ENCODE measurements at regions not wholly inside any gene's neighbourhood (a gene's known extent, or its start where the extent isn't known, plus 50 kb on each side); places are given as distances from the start of the nearest gene placed in this dataset.

DNA sequence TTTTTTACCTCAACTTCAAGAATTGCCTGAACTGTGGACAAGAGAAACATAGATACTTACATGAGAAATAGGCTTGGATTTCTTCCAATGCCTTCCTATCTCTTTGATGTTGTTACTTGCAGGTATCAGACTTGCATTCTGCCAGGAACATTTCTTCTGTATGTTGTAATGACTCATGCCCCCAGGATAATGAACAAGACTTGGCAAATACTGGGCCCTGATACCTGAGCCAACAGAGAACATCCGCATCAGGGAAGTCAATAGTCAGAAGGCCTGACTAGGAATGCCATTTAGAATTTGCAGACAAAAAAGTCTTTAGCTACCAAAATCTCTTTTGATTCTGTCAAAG, 273.7 kb upstream of the KIRREL3 start:
- no peaks in the 10 kb centered on the region for H3K4me1 ChIP-seq
- TF ChIP-seq, protein P1, sequence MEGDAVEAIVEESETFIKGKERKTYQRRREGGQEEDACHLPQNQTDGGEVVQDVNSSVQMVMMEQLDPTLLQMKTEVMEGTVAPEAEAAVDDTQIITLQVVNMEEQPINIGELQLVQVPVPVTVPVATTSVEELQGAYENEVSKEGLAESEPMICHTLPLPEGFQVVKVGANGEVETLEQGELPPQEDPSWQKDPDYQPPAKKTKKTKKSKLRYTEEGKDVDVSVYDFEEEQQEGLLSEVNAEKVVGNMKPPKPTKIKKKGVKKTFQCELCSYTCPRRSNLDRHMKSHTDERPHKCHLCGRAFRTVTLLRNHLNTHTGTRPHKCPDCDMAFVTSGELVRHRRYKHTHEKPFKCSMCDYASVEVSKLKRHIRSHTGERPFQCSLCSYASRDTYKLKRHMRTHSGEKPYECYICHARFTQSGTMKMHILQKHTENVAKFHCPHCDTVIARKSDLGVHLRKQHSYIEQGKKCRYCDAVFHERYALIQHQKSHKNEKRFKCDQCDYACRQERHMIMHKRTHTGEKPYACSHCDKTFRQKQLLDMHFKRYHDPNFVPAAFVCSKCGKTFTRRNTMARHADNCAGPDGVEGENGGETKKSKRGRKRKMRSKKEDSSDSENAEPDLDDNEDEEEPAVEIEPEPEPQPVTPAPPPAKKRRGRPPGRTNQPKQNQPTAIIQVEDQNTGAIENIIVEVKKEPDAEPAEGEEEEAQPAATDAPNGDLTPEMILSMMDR (IDR thresholded peaks at IDR 0.05): no peak
- no peaks in the 10 kb centered on the region for H3K36me3 ChIP-seq
- no peak overlapping the region for H3K4me3 ChIP-seq
- H3K9me3 ChIP-seq: no peaks in the 10 kb centered on the region
- ATAC-seq (peak in 2 of 4 donors; percentile 40 to 43), FAIRE-seq (no peak), DNase-seq (no peak)
- H3K27ac ChIP-seq: no peak overlapping the region
- intact Hi-C loops (cut with DNase I): no loop called here
- 52 to 63% methylated on average over 1 of the region's 1 CpG for WGBS, 2 donors
- H3K27me3 ChIP-seq: no peaks in the 10 kb centered on the region

DNA sequence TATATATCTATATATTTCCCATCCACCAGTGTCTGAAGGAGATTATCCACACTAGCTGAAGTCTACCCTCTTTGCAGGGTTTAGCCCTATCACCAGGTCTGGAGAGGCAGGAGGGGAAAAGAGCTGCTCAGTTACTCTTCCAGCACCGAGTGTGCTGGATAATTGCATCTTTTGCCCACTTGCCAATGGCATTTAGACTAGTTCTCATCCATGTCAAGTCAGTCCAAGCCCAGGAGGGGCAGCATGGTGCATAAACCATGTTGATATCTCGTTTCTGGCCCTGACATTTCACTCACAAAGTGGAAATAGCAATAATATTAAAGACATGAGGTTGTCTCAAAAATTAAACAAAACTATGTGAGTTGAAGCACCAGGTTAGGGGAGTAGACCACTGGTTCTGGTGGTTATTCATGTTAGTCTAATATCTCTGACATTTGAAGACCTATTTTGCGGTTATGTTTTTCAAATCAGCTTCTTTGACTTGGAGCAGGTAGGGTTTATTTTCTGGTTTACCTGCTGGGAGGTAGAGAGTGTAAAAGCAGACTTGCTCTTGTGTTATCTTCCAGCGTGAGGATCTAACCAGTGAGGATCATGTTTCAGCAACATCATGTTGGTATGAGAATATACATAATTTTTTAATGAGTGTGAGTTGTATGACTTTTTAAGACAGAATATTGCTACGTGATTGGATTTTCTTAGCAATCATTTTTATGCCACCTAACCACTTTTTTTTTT, 273.2 kb upstream of the KIRREL3 start:
- TF ChIP-seq, protein P1 (IDR thresholded peaks at IDR 0.05): no peak
- no peaks in the 10 kb centered on the region for H3K9me3 ChIP-seq
- ATAC-seq (no peak), FAIRE-seq (no peak), DNase-seq (no peak)
- no peaks in the 10 kb centered on the region for H3K36me3 ChIP-seq
- H3K27me3 ChIP-seq: no peaks in the 10 kb centered on the region
- intact Hi-C loops (cut with DNase I): no loop called here
- H3K4me3 ChIP-seq: no peak overlapping the region
- H3K4me1 ChIP-seq: no peaks in the 10 kb centered on the region
- 54 to 62% methylated on average over 5 of the region's 5 CpGs for WGBS, 2 donors
- no peak overlapping the region for H3K27ac ChIP-seq

DNA sequence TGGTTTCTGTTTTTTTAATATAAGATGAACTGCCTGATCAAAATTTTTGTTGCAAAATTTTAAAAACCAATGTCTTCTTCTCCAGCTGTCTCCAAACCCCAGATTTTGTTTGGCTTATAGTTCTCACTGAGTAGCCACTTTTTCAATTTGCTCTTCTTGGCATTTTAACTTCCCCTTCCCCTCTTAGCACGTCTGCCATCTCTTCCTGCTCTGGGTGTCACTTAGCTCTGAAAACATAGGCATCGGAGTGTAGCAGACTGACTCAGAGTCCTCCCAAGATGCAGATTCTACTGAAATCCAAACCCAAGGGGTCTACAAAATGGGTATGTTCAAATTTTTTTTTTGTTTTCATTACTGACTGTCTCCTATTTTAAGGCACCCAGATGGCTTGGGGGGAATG, 270.3 kb upstream of the KIRREL3 start:
- Histone ChIP-seq H3K36me3 (no peaks in the 10 kb centered on the region), H3K27ac (no peak overlapping the region), H3K27me3 (no peaks in the 10 kb centered on the region), H3K9me3 (no peaks in the 10 kb centered on the region), H3K4me1 (no peaks in the 10 kb centered on the region), H3K4me3 (no peak overlapping the region)
- ATAC-seq (no peak), DNase-seq (no peak), FAIRE-seq (no peak)
- TF ChIP-seq, protein P1 (IDR thresholded peaks at IDR 0.05): no peak
- WGBS, 2 donors: 53 to 74% methylated on average over 2 of the region's 2 CpGs
- intact Hi-C loops (cut with DNase I): no loop called here

DNA sequence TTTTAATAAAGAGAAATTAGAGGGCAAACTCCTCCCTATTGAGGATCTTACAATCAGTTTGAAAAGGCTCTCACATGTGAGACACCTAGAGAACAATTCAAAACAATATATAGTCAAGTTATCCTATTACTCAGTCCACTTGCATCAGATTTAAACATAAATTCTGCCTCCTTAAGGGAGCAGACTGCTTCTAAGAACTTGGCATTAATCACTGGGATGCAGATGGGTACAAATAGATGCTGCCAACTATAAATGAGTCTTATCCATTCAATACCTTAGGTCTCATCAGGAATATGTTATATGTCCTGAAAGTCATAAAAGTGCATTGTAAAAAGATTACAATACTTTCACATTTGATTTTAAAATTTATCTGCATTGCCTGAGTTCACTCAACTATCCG, 269.3 kb upstream of the KIRREL3 start:
- Histone ChIP-seq H3K27ac (no peak overlapping the region), H3K36me3 (no peaks in the 10 kb centered on the region), H3K4me1 (no peaks in the 10 kb centered on the region), H3K4me3 (no peak overlapping the region), H3K9me3 (no peaks in the 10 kb centered on the region), H3K27me3 (no peaks in the 10 kb centered on the region)
- no peak for FAIRE-seq
- 88 to 94% methylated on average over 1 of the region's 1 CpG for WGBS, 2 donors
- intact Hi-C loops (cut with DNase I): no loop called here
- TF ChIP-seq, protein P1 (IDR thresholded peaks at IDR 0.05): no peak
- no peak for DNase-seq
- no peak for ATAC-seq

DNA sequence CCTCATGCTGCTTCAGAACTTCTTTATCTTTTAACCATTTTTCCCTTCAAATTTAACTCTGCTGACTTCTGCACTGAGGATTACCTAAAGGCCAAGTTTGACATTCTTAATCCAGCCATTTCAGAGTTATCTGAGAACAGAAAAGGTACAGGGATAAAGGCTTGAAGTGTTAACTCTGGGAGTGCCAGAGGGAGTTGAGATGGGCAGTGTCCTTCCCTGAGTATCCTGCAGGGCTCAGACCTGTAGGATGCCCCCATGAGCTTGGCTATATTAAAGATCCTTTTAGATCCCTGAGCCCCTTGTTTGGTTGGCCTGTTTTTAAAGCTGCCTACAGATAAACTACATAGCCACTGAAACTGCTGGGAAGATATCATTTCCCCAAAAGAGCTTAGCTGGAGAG, 268.4 kb upstream of the KIRREL3 start:
- no peak for FAIRE-seq

More for the DNA sequence above, 268.4 kb upstream of the KIRREL3 start:
- Histone ChIP-seq H3K4me3 (no peak overlapping the region), H3K27ac (no peak overlapping the region), H3K27me3 (no peaks in the 10 kb centered on the region), H3K36me3 (no peaks in the 10 kb centered on the region), H3K9me3 (no peaks in the 10 kb centered on the region), H3K4me1 (no peaks in the 10 kb centered on the region)
- DNase-seq: no peak
- intact Hi-C loops (cut with DNase I): no loop called here
- TF ChIP-seq, protein P1 (IDR thresholded peaks at IDR 0.05): no peak
- ATAC-seq: no peak

Measured in pancreas (tissue), 10 donors.